Cardiac muscle cell (in vitro differentiated cells and primary cell): ENCODE measurements at regions not wholly inside any gene's neighbourhood (a gene's known extent, or its start where the extent isn't known, plus 50 kb on each side); places are given as distances from the start of the nearest gene placed in this dataset.

Experiments
- DNase-seq, 2 donors: peaks; one replicate each; pipeline versions ENCODE4 v3.0.0 to v3.0.0-alpha.2; 2010 to 2017; ENCODE audit warnings: low read depth in 1 of 2, low spot score in 1 of 2
- H3K27ac ChIP-seq: fragments of 200-600 bp; sonication (generic); 2 replicates; pipeline ENCODE4 v1.5.1; 2016
- H3K27me3 ChIP-seq: fragments of 200-600 bp; sonication (generic); 2 replicates; pipeline ENCODE4 v1.6.0; 2016; ENCODE audit warnings: control low read depth
- H3K36me3 ChIP-seq: fragments of 200-600 bp; sonication (generic); 2 replicates; pipeline ENCODE4 v1.5.1; 2016; ENCODE audit warnings: control low read depth
- H3K4me1 ChIP-seq: fragments of 200-600 bp; sonication (generic); 2 replicates; pipeline ENCODE4 v1.8.1; 2017; ENCODE audit warnings: low read depth, mild to moderate bottlenecking, mixed run types
- H3K4me3 ChIP-seq: fragments of 200-600 bp; sonication (generic); 2 replicates; pipeline ENCODE4 v1.5.1; 2016; ENCODE audit warnings: mild to moderate bottlenecking
- H3K9me3 ChIP-seq: fragments of 200-600 bp; sonication (generic); 2 replicates; pipeline ENCODE4 v1.5.1; 2017; ENCODE audit warnings: low read depth, mild to moderate bottlenecking, control low read depth
- TF ChIP-seq, protein P1 (sequence below): IDR thresholded peaks from 2 replicates; pipeline ENCODE4 v1.5.1; 2012; ENCODE audit warnings: low read depth, mild to moderate bottlenecking, low read length

DNA sequence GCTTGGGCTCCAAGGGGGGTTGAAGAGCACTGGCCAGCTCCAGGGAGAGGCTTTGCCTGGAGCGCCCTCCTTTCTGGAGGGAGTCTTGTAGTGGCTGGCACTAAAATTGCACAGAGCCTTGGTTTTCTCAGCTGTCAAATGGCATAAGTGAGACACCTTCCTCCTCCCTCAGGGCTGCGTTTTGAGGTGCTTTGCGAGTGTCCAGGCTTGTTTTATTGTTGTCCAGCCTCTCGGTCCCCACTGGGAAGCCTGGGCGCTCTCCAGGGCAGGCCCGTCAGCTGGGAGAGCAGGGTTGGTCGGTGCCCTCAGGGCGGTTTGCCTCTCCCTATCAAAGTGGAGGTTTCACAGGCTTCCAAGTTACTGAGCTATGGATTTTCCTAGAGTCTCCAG is 149.3 kb upstream of the B3GAT1 start:
- TF ChIP-seq, protein P1, sequence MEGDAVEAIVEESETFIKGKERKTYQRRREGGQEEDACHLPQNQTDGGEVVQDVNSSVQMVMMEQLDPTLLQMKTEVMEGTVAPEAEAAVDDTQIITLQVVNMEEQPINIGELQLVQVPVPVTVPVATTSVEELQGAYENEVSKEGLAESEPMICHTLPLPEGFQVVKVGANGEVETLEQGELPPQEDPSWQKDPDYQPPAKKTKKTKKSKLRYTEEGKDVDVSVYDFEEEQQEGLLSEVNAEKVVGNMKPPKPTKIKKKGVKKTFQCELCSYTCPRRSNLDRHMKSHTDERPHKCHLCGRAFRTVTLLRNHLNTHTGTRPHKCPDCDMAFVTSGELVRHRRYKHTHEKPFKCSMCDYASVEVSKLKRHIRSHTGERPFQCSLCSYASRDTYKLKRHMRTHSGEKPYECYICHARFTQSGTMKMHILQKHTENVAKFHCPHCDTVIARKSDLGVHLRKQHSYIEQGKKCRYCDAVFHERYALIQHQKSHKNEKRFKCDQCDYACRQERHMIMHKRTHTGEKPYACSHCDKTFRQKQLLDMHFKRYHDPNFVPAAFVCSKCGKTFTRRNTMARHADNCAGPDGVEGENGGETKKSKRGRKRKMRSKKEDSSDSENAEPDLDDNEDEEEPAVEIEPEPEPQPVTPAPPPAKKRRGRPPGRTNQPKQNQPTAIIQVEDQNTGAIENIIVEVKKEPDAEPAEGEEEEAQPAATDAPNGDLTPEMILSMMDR: no peak
- Histone ChIP-seq H3K9me3 (no peaks in the 10 kb centered on the region), H3K4me1 (peaks cover 8% of the 10 kb centered on the region), H3K4me3 (no peak overlapping the region), H3K27me3 (no peaks in the 10 kb centered on the region), H3K27ac (no peak overlapping the region), H3K36me3 (no peaks in the 10 kb centered on the region)
- no peak for DNase-seq

DNA sequence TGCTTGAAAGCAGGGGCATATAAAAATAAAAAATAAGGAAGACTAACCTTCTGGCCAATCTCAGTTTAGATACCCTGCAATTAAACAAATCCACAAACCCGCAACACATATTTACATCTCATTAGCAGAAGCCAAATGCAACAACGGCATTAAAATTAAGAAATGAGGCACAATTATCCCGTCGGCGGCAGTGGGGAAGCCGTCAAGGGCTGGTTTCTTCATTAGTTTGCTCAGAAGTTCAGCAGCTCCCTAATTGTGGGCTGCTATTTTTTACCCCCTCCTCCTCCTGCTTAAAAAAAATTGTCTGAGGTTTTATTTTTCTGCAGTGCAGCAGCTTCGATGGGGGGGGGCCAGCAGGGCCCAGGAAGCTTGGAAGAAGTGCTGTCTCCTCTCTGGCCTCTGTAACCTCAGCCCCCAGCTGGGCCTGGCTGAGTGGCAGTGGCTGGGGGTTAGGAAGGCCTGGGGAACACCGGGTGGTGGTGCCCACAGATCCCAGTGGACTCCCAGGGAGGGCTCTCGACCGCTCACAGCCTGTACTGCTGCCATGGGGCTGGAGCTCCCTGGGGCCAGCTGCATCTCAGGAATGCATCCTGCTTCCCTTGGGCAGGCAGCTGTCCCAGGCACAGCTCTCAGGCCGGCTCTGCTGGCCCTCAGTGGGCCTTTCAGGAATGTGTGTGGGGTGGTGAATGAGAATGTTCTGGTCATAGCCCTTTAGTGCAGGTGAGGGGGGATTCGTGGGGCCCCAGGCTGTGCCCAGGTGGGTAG is 148.7 kb upstream of the B3GAT1 start:
- H3K4me3 ChIP-seq: no peak overlapping the region
- H3K27me3 ChIP-seq: no peaks in the 10 kb centered on the region
- H3K9me3 ChIP-seq: no peaks in the 10 kb centered on the region
- TF ChIP-seq, protein P1: no peak
- no peaks in the 10 kb centered on the region for H3K36me3 ChIP-seq
- peak in 1 of 2 donors; percentile 23 for DNase-seq
- peaks cover 8% of the 10 kb centered on the region for H3K4me1 ChIP-seq
- H3K27ac ChIP-seq: no peak overlapping the region

DNA sequence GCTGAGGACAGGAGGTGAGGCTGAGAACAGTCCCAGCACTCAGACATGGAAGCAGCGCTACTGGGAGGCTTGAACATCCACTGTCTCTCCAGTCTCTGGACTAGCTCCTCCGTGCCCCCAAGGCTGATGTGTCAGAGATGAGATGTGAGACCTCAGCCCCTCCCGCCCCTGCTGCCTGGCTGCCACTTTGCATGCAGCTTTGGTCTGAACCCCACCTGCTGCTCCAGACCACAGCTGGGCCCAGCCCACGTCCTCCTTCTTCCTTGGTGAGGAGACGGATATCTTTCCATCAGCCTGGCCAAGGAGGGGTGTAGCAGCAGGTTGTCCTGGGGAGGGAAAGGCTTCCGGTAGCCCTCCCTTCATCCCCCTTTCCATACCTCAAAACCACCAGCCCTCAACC is 148.0 kb upstream of the B3GAT1 start:
- H3K27ac ChIP-seq: no peak overlapping the region
- TF ChIP-seq, protein P1: no peak
- no peaks in the 10 kb centered on the region for H3K36me3 ChIP-seq
- no peak overlapping the region for H3K4me3 ChIP-seq
- no peaks in the 10 kb centered on the region for H3K27me3 ChIP-seq
- peaks cover 8% of the 10 kb centered on the region for H3K4me1 ChIP-seq
- no peak for DNase-seq
- H3K9me3 ChIP-seq: no peaks in the 10 kb centered on the region

DNA sequence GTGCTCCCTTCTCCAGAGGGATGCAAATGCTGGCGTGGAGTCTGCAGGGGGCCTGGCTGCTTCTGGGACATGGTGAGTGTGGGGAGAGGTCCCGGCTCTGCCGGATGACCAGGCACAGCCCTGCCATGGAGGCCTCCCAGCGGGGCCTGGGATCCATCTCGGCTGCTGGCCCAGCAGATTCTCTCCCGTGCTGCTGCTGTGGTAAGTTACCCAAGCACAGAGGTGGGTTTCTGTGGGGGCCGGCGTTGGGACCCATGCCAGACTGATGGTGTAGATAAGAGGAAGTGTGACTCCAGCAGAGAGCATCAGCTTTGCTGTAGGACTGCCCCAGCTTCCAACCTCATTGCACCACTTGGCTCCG is 147.5 kb upstream of the B3GAT1 start:
- TF ChIP-seq, protein P1: no peak

DNA sequence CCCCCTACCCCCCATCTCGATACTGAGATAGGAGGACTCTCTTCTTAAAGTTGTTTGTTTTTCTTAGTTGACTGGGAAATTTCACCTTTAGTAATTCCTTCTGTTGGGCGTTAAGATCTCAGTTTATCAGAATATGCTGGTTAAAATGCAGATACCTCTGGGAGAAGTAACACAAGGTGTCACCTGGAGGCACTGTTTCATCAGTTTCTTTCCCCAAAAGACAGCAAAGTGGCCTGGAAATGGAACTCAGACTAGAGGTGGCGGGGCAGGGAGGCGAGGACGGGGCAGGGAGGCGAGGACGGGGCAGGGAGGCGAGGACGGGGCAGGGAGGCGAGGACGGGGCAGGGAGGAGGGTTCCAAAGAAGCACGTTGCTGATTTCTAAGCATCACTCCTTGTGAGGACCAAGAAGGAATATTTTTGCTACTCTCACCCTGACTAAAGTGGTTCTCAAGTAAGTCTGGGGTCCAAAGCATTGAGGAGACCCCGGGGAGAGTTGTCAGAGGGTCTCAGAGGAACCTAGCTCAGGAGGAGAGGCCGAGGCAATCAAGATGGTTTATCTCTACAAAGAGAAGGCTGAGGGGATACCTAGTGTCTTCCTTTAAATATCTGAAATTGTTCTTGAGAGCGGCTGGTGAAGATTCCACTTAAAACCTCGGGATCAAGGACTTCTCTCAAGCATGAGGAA is 147.0 kb upstream of the B3GAT1 start:
- Histone ChIP-seq H3K9me3 (no peaks in the 10 kb centered on the region), H3K27ac (no peak overlapping the region), H3K36me3 (no peaks in the 10 kb centered on the region), H3K4me1 (peaks cover 8% of the 10 kb centered on the region), H3K27me3 (no peaks in the 10 kb centered on the region), H3K4me3 (no peak overlapping the region)
- TF ChIP-seq, protein P1: no peak
- no peak for DNase-seq

More for the DNA sequence above, 147.5 kb upstream of the B3GAT1 start:
- no peaks in the 10 kb centered on the region for H3K27me3 ChIP-seq
- H3K36me3 ChIP-seq: no peaks in the 10 kb centered on the region
- H3K9me3 ChIP-seq: no peaks in the 10 kb centered on the region
- no peak overlapping the region for H3K4me3 ChIP-seq
- DNase-seq: no peak
- peaks cover 8% of the 10 kb centered on the region for H3K4me1 ChIP-seq
- H3K27ac ChIP-seq: no peak overlapping the region
